ENCODE measurements at regions not wholly inside any gene's neighbourhood (a gene's known extent, or its start where the extent isn't known, plus 50 kb on each side); places are given as distances from the start of the nearest gene placed in this dataset.

- H3K27ac Mint-ChIP-seq, result no peak overlapping the region
- H3K79me2 ChIP-seq (ENCODE audit: insufficient read depth, low read length), result no peaks in the 10 kb centered on the region
- intact Hi-C loops (cut with micrococcal nuclease), result no loop called here
- no peak for TF ChIP-seq CTCF (IDR thresholded peaks at IDR 0.05)
- H3K4me1 ChIP-seq (ENCODE audit: control insufficient read depth in 1 of 2, insufficient read depth in 2 of 2, low read length in 2 of 2), result no peaks in the 10 kb centered on the region
- peaks cover 7% of the 10 kb centered on the region for H3K4me1 Mint-ChIP-seq
- no peak overlapping the region for H2AFZ ChIP-seq (ENCODE audit: insufficient read depth, low read depth, low read length, poor library complexity, severe bottlenecking)
- H3K4me3 ChIP-seq (replicated peaks in 1 of 3; ENCODE audit: low read depth in 2 of 3, low read length in 3 of 3), result no peak overlapping the region
- peaks cover 6 to 21% (median 16%) of the 10 kb centered on the region in 7 donors for H3K9me3 Mint-ChIP-seq
- H3K27ac ChIP-seq (ENCODE audit: low read depth in 1 of 2, low read length in 2 of 2), result no peak overlapping the region
- H3K36me3 ChIP-seq (replicated peaks in 1 of 2; ENCODE audit: control insufficient read depth in 1 of 2, insufficient read depth in 2 of 2, low read length in 2 of 2), result no peaks in the 10 kb centered on the region
- H4K20me1 ChIP-seq (ENCODE audit: insufficient read depth, low read length), result no peaks in the 10 kb centered on the region
- peaks cover 0 to 10% of the 10 kb centered on the region in 2 donors for H3K9me3 ChIP-seq (replicated peaks in 1 of 2; ENCODE audit: control insufficient read depth in 1 of 2, insufficient read depth in 1 of 2, low read length in 2 of 2)
- H3K27me3 ChIP-seq (ENCODE audit: control insufficient read depth in 2 of 2, insufficient read depth in 2 of 2, low read length in 2 of 2), result no peaks in the 10 kb centered on the region
- no peak for DNase-seq
- no peaks in the 10 kb centered on the region for H3K36me3 Mint-ChIP-seq
- no peak overlapping the region for H3K4me3 Mint-ChIP-seq
- no peaks in the 10 kb centered on the region for H3K27me3 Mint-ChIP-seq (ENCODE audit: low read depth in 3 of 3)
- H3K9ac ChIP-seq (ENCODE audit: insufficient read depth, low read length, poor library complexity, severe bottlenecking), result no peak overlapping the region
- H3K4me2 ChIP-seq (replicated peaks; ENCODE audit: extremely low read depth, low read length, poor library complexity, severe bottlenecking), result no peak overlapping the region
Measured at GRCh38 chr10:74775099-74775498, 51.3 kb upstream of the KAT6B start.

Measured in CD14-positive monocyte (primary cell).